ENCODE measurements at regions not wholly inside any gene's neighbourhood (a gene's known extent, or its start where the extent isn't known, plus 50 kb on each side); places are given as distances from the start of the nearest gene placed in this dataset.

DNA sequence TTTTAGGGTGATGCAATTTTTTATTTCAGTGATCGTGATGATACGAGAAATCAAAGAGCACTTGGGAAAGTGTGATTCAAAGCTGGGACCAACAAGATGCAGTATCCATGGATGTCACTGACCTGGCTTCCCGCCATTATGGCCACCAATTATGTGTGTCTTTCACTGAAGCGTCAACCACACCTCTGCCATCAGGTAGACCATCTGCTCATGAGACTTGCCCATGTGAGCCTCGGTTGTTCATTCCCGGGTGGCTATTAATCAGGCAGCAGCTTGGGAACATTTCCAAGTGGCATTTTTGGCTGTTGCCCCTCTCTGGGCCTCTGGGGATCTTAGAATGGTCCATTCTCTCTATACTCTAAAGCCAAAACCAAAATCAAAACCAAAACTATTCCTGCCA is 436.0 kb upstream of the ADAMTSL1 start (continued):
- TF ChIP-seq CBFB (CRISPR knock-in tag; IDR thresholded peaks at IDR 0.05; ENCODE audit: low read depth) (no peak), NFYB (CRISPR knock-in tag; conservative IDR thresholded peaks at IDR 0.05; ENCODE audit: low read depth) (no peak), ZNF532 (CRISPR knock-in tag; IDR thresholded peaks at IDR 0.05; ENCODE audit: borderline replicate concordance) (no peak), SMAD4 (CRISPR knock-in tag; IDR thresholded peaks at IDR 0.05) (no peak), MXD4 (CRISPR knock-in tag; IDR thresholded peaks at IDR 0.05; ENCODE audit: borderline replicate concordance) (no peak)
- TF ChIP-seq, protein P1, sequence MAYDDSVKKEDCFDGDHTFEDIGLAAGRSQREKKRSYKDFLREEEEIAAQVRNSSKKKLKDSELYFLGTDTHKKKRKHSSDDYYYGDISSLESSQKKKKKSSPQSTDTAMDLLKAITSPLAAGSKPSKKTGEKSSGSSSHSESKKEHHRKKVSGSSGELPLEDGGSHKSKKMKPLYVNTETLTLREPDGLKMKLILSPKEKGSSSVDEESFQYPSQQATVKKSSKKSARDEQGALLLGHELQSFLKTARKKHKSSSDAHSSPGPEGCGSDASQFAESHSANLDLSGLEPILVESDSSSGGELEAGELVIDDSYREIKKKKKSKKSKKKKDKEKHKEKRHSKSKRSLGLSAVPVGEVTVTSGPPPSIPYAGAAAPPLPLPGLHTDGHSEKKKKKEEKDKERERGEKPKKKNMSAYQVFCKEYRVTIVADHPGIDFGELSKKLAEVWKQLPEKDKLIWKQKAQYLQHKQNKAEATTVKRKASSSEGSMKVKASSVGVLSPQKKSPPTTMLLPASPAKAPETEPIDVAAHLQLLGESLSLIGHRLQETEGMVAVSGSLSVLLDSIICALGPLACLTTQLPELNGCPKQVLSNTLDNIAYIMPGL (CRISPR knock-in tag; IDR thresholded peaks at IDR 0.05), result no peak

GRCh38 chr9:18040327-18040726 is 433.6 kb upstream of the ADAMTSL1 start:
- H3K27me3 Mint-ChIP-seq (ENCODE audit: low read depth), result no peaks in the 10 kb centered on the region
- ChIA-PET CTCF (no interaction called here), POLR2A (no interaction called here)
- no peak overlapping the region for H3K4me3 Mint-ChIP-seq
- DNase-seq (ENCODE audit: low spot score) (no peak), ATAC-seq (no peak)
- no peak overlapping the region for H3K27ac Mint-ChIP-seq
- no peaks in the 10 kb centered on the region for H3K36me3 Mint-ChIP-seq
- H3K4me1 Mint-ChIP-seq, result peaks cover 22% of the 10 kb centered on the region
- H3K9me3 Mint-ChIP-seq, result no peaks in the 10 kb centered on the region
- TF ChIP-seq ZNF532 (CRISPR knock-in tag; IDR thresholded peaks at IDR 0.05; ENCODE audit: borderline replicate concordance) (no peak), NFATC4 (CRISPR knock-in tag; IDR thresholded peaks at IDR 0.05) (no peak), SMAD4 (CRISPR knock-in tag; IDR thresholded peaks at IDR 0.05) (no peak), CREB1 (CRISPR knock-in tag; IDR thresholded peaks at IDR 0.05) (no peak), ETV6 (CRISPR knock-in tag; IDR thresholded peaks at IDR 0.05) (no peak), ZBTB21 (CRISPR knock-in tag; IDR thresholded peaks at IDR 0.05; ENCODE audit: borderline replicate concordance) (no peak), ATF6 (CRISPR knock-in tag; IDR thresholded peaks at IDR 0.05) (no peak), SP1 (CRISPR knock-in tag; conservative IDR thresholded peaks at IDR 0.05) (no peak), TEAD1 (CRISPR knock-in tag; IDR thresholded peaks at IDR 0.05) (no peak), E2F1 (CRISPR knock-in tag; IDR thresholded peaks at IDR 0.05) (no peak)
- TF ChIP-seq, protein P2, sequence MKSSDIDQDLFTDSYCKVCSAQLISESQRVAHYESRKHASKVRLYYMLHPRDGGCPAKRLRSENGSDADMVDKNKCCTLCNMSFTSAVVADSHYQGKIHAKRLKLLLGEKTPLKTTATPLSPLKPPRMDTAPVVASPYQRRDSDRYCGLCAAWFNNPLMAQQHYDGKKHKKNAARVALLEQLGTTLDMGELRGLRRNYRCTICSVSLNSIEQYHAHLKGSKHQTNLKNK (CRISPR knock-in tag; IDR thresholded peaks at IDR 0.05), result no peak
- TF ChIP-seq, protein P3, sequence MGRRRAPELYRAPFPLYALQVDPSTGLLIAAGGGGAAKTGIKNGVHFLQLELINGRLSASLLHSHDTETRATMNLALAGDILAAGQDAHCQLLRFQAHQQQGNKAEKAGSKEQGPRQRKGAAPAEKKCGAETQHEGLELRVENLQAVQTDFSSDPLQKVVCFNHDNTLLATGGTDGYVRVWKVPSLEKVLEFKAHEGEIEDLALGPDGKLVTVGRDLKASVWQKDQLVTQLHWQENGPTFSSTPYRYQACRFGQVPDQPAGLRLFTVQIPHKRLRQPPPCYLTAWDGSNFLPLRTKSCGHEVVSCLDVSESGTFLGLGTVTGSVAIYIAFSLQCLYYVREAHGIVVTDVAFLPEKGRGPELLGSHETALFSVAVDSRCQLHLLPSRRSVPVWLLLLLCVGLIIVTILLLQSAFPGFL (CRISPR knock-in tag; IDR thresholded peaks at IDR 0.05; ENCODE audit: borderline replicate concordance), result no peak
- TF ChIP-seq, protein P4, sequence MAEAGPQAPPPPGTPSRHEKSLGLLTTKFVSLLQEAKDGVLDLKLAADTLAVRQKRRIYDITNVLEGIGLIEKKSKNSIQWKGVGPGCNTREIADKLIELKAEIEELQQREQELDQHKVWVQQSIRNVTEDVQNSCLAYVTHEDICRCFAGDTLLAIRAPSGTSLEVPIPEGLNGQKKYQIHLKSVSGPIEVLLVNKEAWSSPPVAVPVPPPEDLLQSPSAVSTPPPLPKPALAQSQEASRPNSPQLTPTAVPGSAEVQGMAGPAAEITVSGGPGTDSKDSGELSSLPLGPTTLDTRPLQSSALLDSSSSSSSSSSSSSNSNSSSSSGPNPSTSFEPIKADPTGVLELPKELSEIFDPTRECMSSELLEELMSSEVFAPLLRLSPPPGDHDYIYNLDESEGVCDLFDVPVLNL (CRISPR knock-in tag; IDR thresholded peaks at IDR 0.05; ENCODE audit: borderline replicate concordance, low read depth), result no peak
- TF ChIP-seq, protein P5, sequence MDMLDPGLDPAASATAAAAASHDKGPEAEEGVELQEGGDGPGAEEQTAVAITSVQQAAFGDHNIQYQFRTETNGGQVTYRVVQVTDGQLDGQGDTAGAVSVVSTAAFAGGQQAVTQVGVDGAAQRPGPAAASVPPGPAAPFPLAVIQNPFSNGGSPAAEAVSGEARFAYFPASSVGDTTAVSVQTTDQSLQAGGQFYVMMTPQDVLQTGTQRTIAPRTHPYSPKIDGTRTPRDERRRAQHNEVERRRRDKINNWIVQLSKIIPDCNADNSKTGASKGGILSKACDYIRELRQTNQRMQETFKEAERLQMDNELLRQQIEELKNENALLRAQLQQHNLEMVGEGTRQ (CRISPR knock-in tag; IDR thresholded peaks at IDR 0.05), result no peak

Measured in WTC11 (cell line).